AG04450 (cell line): ENCODE measurements at regions not wholly inside any gene's neighbourhood (a gene's known extent, or its start where the extent isn't known, plus 50 kb on each side); places are given as distances from the start of the nearest gene placed in this dataset.

Experiments used
- CTCF ChIA-PET: fragments of 300-600, 350-600 bp; formaldehyde crosslinking; extraction: SDS; loops from one replicate; lab custom pipeline; 2022; ENCODE audit warnings: antibody characterized with exemption, inconsistent platforms; lab: Charles Lee
- POLR2A ChIA-PET: fragments of 350-600 bp; formaldehyde crosslinking; extraction: SDS; loops from one replicate; lab custom pipeline; 2021; ENCODE audit warnings: antibody characterized with exemption, inconsistent platforms; lab: Yijun Ruan, JAX
- DNase-seq: peaks from one replicate; pipeline ENCODE4 v3.0.0-alpha.2; 2011; ENCODE audit warnings: low read depth, low spot score
- H3K27ac ChIP-seq: one replicate; pipeline ENCODE4 v1.5.1; 2012; ENCODE audit warnings: low read depth, low read length, control low read depth
- H3K27me3 ChIP-seq: one replicate; pipeline ENCODE4 v1.6.0; 2012; ENCODE audit warnings: low read length; ENCODE audit not compliant: control insufficient read depth, insufficient read depth
- H3K4me3 ChIP-seq: 2 replicates; pipeline ENCODE4 v1.5.1; 2011; ENCODE audit warnings: mild to moderate bottlenecking, low read depth, low read length, control low read depth
- H3K9me3 ChIP-seq: 2 replicates; pipeline ENCODE4 v1.5.1; 2012; ENCODE audit warnings: low read length; ENCODE audit not compliant: control insufficient read depth, insufficient read depth
- TF ChIP-seq, protein P1 (sequence below): IDR thresholded peaks from 2 replicates; pipeline ENCODE4 v1.5.1; 2011; ENCODE audit warnings: low read depth, low read length, control low read depth, inconsistent platforms

DNA sequence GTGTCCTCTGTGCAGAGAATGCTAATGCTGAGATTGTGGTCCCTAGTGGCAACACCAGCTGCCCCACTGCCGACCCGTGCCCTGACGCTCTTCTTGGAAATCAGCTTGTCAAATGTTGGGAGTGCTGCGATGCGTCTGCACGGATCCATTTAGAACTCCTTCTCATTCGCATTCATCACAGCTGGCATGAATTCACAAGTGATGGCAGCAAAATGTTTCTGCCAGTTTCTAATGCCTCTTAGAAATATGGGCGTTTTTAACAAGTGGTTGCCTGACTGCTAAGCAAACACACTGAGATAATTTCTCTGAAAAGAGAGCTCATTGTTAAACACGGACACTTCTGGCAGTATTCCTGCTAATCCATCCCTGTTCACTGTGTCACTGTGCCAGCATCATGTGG, 131.9 kb upstream of the KCNJ6 start:
- no peak overlapping the region for H3K4me3 ChIP-seq
- ChIA-PET CTCF (interaction anchor here (0.5 kb wide), 1 partner anchor 41 kb away, joined by 5 read pairs; no protein-coding TSS in a partner anchor), POLR2A (no interaction called here)
- no peak for DNase-seq
- TF ChIP-seq, protein P1, sequence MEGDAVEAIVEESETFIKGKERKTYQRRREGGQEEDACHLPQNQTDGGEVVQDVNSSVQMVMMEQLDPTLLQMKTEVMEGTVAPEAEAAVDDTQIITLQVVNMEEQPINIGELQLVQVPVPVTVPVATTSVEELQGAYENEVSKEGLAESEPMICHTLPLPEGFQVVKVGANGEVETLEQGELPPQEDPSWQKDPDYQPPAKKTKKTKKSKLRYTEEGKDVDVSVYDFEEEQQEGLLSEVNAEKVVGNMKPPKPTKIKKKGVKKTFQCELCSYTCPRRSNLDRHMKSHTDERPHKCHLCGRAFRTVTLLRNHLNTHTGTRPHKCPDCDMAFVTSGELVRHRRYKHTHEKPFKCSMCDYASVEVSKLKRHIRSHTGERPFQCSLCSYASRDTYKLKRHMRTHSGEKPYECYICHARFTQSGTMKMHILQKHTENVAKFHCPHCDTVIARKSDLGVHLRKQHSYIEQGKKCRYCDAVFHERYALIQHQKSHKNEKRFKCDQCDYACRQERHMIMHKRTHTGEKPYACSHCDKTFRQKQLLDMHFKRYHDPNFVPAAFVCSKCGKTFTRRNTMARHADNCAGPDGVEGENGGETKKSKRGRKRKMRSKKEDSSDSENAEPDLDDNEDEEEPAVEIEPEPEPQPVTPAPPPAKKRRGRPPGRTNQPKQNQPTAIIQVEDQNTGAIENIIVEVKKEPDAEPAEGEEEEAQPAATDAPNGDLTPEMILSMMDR: no peak
- H3K9me3 ChIP-seq: no peaks in the 10 kb centered on the region
- H3K27ac ChIP-seq: no peak overlapping the region
- no peaks in the 10 kb centered on the region for H3K27me3 ChIP-seq

DNA sequence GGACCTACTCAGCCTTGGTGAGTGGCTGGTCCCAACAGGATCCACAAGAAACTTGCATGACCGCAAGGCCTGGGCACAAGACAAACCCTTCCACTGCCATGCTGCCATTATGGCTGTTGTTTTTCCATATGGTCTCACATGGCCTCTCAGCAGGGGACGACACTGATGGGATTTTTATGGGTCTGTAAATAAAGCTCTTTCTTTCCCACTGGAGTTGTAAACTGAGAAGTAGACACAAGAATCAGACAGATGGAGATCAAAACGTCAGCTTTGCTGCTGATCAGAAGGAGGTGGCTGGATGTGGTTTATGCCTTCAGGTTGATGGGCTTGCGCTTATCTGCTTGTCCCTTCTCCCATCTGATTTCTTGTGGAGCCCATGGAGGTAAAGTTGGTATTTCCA, 138.1 kb upstream of the KCNJ6 start:
- CTCF ChIA-PET: no interaction called here
- H3K27ac ChIP-seq: no peak overlapping the region
- no peaks in the 10 kb centered on the region for H3K27me3 ChIP-seq
- POLR2A ChIA-PET: no interaction called here
- DNase-seq: no peak
- TF ChIP-seq, protein P1: no peak
- no peaks in the 10 kb centered on the region for H3K9me3 ChIP-seq
- no peak overlapping the region for H3K4me3 ChIP-seq

DNA sequence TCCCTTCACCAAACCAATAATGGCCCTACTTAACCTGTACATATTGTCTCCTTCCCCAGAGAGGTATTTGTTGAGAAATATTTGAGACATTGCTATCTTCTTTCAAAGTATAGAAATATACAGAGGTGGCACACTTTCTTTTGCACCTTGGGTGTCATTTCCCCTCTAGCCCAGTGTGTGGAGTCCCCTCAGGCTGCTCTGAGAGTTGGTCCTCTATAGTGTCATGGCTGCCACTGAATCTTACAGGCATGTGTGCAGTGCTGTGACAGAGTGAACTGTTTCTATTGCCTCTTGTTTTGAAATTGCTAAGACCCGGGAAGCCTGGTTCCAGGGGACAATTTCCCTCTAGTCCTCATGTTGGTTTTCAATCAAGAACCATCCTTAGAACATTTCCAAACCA, 140.2 kb upstream of the KCNJ6 start:
- ChIA-PET CTCF (no interaction called here), POLR2A (no interaction called here)
- no peak for DNase-seq
- TF ChIP-seq, protein P1: no peak
- Histone ChIP-seq H3K4me3 (no peak overlapping the region), H3K9me3 (no peaks in the 10 kb centered on the region), H3K27me3 (no peaks in the 10 kb centered on the region), H3K27ac (no peak overlapping the region)

DNA sequence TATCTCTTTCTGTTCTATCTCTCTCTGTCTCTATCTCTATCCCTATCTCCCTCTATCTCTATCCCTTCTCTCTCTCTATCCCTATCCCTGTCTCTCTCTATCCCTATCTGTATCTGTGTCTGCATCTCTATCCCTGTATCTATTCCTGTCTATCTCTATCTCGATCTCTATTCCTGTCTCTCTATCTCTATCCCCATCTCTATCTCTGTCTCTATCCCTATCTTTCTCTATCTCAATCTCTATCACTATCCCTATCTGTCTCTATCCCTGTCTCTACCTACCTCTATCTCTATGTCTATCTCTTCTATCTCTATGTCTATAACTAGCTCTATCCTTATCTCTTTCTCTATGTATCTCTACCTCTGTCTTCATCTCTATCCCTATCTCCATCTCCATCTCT, 141.4 kb upstream of the KCNJ6 start:
- Histone ChIP-seq H3K4me3 (no peak overlapping the region), H3K27ac (no peak overlapping the region), H3K27me3 (no peaks in the 10 kb centered on the region), H3K9me3 (no peaks in the 10 kb centered on the region)
- DNase-seq: no peak
- POLR2A ChIA-PET: no interaction called here
- CTCF ChIA-PET: no interaction called here
- TF ChIP-seq, protein P1: no peak

GRCh38 chr21:38060533-38060932, 144.3 kb upstream of the KCNJ6 start:
- no peak overlapping the region for H3K4me3 ChIP-seq
- ChIA-PET CTCF (no interaction called here), POLR2A (no interaction called here)
- TF ChIP-seq, protein P1: no peak
- H3K27ac ChIP-seq: no peak overlapping the region
- H3K9me3 ChIP-seq: no peaks in the 10 kb centered on the region
- H3K27me3 ChIP-seq: no peaks in the 10 kb centered on the region
- no peak for DNase-seq
